SIG-M5 treated with dmso at 0.1 percent for 504 hours (cell line): ENCODE measurements at regions not wholly inside any gene's neighbourhood (a gene's known extent, or its start where the extent isn't known, plus 50 kb on each side); places are given as distances from the start of the nearest gene placed in this dataset.
"Not testable (repeated sequence)": the region's sequence is repeated elsewhere in the genome, so short reads cannot be mapped to it uniquely, and the experiment has no call there.

Experiments used
- DNase-seq: peaks from one replicate; lab custom pipeline; 2025; ENCODE audit not compliant: unreplicated experiment; lab: John Stamatoyannopoulos, UW

DNA sequence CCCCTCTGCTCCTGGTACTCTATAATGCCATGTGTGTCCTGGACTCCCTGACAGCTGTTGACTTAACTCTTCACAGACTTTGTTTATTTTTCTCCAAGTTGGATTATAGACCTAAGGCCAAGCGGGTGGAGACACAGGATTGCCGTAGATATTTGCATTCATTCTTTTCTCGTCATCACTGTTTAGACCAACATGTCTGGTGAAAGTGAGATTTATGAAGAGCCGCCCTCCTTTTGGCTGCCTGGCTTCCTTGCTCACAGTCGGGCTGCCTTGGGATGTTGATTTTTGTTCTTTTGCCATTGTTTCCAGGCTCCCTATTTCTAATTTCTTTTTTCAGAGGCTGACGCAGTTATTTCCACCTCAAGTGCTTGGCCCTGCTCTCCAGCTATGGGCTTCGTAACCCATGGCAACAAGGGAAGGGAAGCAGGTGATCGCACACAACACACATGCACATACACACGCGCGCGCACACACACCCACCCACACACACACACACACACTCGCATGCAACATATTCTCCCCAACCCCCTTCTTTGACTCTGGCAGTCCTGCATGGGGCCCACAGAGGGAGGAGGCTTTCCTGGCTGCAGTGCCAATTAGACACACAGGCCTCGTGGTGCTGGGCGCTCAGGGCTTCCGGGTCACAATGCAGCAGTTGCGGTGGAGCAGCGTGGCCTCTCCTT is 296.5 kb downstream of the MTX2 start:
- no peak for DNase-seq

DNA sequence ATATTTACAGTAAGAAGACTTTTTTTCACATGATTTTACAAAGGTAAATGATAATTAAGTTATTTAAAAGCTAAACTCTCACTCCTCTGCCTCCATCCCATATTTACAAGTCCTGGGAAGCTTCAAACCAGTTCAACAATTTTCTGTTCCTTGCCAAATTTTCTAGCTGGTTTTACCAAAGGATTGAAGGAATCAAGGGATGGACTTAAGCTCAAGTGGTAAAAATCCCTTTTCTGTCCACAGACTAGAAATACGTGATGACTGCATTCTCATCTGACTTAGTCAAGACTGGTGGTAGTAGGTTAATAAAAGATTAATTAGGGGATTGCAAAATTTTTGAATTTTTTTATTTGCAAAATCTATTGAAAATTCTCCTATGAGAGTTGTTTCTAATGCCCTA is 297.3 kb downstream of the MTX2 start:
- no peak for DNase-seq

DNA sequence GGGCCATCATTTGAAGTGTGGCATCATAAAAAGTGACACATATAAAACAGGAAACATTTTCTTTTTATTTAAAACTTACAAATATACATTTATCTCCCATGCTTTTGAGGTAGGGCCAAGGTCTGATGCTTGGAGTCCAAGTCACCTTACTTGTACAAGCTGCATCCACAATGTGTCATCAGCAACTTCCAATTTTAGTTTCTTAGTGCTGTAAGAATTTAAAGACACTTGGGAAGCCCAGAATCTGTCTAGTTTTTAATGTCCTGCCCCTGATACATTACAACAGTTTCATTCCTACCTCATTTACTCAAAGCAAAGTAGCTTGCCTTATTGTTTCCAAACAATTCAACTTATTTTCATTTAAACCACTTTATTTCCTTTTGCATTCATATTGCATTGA is 297.7 kb downstream of the MTX2 start:
- DNase-seq = no peak

DNA sequence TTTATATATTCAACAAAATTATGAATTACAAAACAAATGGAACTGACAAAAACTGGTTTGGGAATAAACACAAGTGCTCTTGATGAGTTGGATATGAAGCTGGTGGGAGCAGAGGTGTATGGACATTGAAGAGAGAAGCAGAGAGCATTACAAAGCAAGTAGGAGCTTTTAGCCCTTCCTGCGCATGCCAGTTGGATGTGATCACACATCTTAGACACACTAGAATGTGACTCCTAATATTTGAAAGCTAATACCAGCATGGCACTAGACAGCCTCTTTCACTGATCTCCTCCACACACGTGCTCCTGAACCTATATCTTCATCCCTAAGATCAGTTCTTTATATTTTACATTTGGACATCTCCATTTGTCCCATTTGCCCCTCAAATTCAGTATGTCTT is 298.1 kb downstream of the MTX2 start:
- DNase-seq = no peak

DNA sequence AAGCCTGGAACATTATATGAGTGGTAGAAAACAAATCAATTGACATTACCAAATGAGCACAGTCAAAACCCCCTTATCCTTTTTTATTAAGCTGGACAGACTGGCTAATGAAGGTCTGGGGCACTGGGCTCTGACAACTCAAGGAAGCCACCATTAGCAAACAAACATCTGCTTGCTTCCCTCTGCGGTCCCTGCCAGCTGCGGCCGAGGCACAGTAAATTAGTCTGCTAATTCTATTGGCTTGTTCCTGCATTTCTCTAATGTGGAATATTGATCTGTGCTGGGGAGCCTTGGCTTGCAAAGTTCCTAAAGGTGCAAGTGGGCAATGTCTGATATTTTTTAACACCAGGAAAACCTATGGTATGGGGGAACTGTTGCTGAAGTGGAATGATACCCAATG is 300.3 kb downstream of the MTX2 start:
- DNase-seq = no peak

DNA sequence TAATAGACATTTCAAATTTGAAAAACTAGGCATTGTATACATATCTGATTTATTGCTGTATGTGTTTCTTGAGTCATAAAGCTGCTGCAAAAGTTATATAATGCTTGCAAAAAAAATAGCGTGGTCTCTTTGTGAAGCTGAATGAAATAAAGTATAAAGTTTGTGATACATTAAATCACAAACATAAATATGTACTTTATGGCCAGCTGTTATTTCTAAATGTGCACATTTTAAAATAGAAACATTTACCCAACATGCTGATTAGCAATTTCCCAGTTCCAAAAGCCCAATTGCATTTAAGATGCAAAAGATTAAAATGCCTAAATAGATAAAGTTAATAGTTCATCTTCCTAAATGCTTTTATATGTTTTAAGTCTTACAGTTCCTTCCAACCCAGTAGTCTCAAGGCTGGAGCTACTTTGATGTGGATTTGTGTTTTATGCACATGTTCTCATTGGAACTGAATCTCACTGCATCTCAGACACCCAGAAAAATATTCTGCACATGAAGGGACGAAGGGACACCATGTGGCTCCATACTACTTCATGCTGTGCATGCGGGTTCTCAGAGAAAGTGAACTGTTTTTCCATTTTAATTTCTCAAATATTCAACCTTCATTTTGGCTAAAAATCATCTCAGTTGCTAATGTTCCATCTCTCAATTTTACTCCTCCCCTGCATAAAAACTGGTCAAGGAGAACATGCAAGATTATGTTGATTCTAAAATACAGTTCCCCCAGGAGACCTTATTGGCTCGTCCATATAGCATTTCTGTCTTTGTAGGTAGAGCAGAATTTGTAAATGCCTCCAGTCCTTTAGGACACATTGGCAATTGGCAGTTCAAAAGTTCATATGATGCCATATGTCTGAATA is 304.6 kb downstream of the MTX2 start:
- DNase-seq = no peak

DNA sequence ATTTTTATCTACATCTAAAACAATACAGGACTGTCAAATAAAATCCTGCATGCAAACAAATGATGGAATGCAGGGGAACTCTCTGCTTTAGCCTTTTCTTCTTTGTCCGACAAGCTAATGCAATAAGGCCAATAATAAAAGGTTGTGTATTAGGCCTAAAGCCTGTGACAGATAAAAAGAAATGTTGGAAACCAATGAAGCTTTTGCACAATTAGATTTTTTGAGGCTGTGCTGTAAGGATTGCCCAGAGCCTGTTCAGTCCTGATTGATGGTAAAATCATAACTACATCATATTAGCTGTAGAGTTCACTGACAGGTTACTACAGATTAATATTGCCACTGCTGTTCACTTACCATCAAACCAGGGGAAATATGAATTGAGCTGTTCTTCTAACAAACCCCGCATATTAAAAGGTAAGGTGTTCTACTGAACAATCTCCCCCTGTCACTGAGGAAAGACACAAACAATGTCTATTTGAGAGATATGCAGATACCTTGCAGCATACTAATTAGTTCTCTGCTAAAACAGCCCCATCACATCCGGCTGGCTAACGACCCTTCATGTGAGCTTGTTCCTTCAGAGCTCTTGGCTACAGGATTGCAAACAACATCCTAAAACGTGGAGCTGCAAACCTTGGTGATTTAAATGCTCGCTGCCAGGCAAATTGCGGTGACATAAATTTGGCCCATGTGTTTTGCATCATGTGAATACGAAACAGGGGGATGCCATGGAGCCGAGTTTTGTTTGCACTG is 305.4 kb downstream of the MTX2 start:
- no peak for DNase-seq

DNA sequence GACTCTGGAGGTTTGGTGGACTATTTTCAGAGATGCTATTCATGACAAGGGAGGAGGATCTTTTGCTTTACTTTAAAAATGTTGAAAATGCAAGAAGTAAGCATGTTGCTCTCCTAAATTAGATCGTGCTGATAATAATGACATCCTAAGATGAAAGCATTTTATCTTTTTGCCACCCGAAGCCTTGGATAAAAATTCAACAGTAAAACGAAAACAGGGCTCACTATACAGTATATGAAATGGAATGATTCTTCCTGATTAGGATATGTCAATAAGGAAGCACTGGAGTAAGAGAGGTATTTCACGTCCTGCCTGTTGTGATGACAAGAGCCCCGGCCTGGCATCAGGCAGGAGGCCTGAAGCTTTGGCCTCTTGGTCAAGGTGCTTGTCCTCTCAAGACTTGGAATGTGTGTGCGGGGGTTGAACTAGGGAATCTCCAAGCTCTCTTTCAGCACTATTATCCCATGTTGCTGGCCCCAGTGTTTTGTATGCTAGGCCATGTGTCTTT is 306.0 kb downstream of the MTX2 start:
- DNase-seq = no peak

DNA sequence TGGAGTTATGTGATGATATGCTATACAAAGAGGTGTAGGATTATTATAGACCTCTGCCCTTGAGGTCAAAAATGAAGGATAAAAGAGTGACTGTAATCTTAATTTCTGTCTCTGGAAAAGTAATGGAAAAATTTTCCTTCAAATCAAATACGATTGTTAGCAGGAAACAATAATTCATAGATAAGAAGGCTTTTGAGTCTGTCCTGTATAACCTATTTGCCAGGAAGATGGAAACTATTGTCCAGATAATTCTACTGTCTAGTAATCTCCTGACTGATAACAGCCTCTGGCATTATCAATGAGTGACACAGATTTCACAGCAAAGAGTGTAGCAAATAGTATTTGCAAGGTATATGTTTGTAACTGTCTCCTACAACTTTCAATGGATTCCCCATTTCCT is 307.8 kb downstream of the MTX2 start:
- DNase-seq = no peak

DNA sequence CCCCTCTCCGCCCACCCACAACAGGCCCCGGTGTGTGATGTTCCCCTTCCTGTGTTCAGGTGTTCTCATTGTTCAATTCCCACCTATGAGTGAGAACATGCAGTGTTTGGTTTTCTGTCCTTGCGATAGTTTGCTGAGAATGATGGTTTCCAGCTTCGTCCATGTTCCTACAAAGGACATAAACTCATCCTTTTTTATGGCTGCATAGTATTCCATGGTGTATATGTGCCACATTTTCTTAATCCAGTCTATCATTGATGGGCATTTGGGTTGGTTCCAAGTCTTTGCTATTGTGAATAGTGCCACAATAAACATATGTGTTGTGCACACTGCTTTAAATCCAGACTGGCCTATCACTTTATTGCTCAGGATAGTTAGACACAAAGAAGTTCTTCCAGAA is 309.1 kb downstream of the MTX2 start:
- DNase-seq = not testable (repeated sequence)

DNA sequence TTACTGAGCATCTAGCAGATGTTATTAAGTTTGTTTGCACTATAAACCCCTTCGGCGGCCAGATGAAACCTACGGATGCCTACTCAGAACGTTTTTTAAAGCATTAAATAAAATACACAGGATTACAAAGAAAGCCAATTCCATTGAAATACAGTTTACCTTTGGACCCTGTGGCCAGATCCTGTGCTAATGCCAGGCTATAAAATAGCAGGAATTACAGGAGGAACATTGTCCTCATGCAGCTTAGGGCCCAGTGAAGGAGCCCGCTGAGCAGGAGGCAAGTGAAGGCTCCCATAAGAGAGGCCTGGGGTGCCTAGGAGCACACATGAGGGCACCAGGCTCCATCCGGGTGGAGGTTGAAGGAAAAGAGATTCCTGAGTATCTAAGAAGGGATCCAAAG is 310.4 kb downstream of the MTX2 start:
- no peak for DNase-seq

DNA sequence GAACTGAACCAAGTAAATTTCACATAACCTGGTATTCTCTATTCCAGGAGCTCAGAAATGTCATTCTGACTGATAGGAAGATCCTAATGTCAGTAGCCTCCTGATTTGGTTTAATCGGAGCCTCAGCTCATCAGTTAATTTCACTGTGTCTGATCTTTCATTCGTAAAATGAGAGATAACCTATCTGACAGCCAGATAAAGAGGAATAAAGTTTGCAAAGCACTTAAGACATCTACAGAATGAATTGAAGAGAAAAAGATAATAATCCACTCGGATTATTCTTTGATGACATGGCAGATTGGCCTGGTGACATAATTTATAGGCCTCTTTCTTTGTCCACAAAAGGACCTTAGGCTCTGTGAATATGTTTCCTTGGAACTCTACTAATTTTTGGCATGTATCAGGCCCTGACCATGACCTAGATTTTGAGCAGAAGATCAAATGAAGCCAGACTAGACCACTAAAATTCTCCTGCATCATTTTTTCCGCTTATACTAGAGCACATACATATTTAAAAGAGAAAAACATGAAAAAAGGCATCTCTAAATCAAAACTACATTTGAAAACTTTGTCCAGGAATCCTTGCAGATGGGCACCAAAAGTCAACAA is 312.4 kb downstream of the MTX2 start:
- DNase-seq = no peak

DNA sequence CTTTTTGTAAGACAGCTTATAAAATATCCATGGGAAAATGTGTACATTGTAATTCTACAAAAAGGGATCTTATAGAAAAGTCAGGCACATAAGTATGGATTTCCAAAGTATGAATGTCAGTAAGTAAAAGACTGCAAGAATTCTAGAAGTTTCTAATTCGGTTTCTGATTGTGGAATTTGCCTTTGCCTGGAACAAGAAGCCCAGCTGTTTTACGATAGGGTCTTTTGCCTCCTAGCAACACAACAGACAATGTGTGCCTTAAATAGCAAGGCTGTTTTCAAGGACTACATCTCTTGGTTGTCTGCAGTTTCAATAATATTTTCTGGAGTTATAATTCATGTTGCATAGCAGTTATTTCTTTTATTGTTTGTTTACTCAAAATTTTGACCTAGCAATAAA is 312.9 kb downstream of the MTX2 start:
- no peak for DNase-seq

DNA sequence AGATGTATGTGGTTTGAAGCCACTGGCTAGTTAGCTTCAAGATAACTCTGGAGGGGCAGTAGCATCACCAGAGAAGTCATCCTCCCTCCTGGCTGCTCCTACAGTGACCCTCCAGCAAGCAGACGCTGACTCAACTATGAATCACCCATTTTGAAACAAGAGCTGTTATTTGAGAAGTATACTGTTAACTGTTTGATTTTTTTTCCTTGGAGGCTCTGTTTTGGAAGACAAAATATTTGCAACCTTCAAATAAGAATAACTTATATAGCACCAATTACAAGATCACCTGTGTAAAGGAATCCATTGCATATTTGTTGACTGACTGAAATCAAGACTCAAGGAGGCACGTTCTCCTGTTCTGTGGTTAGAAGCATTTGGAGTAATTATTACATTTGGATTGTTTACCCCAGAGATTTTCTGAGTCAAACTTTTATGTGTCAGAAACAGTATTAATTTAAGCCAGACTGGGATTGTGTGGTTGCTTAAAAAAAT is 313.8 kb downstream of the MTX2 start:
- peak; percentile 48 for DNase-seq

DNA sequence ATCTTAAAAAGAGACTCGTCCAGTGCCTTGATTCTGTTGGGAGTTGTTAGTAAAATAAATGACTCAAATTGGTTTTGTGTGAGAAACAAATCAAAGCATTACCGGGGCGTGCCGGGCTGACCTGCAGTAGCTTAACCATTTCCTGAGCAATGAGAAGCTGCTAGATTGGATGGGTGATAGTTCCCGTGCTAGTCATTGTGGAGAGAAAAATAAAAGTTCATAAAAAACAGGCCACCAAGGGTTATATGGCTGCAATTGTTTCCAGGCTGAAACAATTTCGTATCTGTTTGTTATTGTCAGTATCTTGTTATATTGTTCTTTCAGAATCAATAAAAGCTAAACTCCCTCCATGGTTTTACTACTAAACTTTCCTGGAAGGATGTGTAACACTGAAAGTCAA is 314.4 kb downstream of the MTX2 start:
- DNase-seq = no peak

DNA sequence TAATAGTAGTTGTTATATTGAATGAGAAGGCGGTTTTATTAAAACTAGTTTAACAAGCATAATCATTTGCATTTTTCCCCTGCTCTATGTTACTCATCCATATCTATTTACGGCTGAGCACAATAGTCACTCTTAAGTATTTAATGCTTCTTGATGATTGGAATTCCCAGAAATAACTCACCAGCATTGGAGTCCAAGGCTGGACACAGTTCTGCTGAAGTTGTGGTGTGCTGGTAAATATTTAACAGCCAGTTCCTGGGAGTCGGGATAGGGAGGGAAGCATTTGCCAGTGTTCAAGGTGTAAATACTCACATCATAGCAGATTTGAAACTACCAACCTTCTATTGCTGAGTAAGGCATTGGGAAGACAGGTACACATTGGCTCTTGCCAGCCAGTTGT is 315.1 kb downstream of the MTX2 start:
- DNase-seq = no peak

DNA sequence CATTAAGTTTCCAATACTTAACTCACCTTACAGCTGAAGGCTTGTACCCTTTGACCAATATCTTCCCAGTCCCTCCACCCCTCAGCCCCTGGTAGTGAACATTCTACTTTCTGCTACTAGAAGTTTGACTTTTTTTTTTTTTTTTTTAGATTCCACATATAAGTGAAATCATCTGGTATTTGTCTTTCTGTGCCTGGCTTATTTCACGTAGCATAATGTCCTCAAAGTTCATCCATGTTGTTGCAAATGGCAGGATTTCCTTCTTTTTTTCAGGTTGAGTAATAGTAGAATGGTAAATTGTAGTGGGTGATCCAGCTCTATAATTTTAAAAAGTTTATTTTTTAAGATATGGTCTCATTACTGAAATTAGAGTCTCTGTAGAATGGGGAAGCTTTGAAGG is 316.0 kb downstream of the MTX2 start:
- DNase-seq = no peak

DNA sequence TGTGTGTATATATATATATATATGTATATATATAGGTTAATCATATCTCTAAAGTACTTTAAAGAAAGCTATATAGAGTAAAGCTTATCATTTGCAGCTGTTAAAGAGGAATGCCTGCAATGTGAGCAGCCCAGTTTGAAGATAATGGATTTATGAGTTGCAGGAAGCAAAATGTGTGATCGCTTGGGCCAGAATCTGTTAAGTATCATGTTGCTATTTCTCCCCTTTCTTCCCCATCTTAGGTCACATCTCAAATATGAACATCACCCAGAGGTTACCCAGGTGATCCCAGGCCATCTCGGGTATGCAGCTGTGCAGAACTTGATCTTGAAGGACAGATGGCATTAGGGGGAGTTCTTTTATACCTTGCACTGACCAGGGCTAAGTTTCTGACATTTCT is 316.5 kb downstream of the MTX2 start:
- no peak for DNase-seq

DNA sequence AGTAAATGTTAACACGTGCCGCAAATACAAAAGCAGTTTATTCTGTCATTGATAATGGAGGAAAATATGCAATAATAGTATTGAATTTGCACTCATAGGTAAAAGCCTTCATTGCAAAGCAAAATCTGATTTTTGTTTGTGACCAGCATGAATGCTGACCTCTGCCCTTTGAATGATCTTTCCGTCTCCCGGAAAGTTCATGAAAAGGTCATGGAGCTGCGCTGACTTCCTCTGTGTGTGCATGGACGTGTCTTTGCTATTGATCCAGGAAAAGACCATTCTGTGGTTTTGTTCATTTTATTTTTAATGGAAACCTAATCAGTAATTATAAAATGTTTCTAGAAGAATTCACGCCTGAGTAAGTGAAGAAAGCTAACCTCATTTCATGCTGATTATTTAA is 320.0 kb downstream of the MTX2 start:
- no peak for DNase-seq

DNA sequence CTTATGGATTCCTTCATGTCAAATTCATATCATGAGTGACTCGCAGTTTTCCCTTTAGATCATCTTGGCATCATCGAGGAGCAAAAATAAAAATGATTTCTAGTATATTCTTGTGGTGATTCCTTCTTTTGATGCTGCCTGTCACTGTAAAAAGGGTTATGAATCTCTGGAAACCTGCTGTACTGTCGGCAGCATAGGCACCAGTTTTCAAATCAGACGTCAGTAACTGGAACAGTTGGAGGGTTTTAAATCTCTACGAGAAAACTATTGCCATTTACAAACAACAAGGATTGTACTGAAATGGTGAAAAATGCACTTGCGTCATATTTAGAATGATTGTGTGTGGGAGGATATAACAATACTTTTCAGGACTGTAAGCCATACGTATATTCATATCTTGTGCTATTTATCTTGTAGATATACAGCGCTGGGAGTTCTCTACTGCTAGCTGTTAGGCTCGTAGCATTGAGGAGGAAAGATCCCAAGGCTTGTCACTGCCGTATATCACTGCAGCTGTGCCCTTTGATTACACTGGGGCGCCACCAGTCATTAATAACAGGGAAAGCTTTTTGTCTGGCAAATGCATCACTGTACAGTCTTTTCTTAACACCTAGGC is 320.7 kb downstream of the MTX2 start:
- no peak for DNase-seq

DNA sequence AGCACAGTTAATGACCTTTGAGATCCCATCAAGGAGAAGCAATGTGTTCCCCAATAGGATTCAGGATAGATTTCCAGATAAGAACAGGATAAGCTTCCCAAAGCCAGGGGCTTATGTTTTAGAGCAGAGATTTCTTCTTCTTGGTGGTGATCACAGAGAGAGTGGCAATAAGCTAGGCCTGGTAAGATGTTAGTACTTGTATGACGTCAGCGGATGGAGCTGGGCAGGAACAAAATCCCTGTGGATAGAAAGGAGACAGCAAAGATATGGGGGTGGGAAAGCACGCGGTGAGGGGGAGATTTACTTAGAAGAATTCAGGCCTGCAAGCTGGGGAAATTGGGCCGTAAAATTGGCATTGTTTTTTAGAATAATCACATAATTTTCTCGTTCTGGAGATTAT is 323.0 kb downstream of the MTX2 start:
- DNase-seq = no peak
